HG03565 (cell line): ENCODE measurements at regions not wholly inside any gene's neighbourhood (a gene's known extent, or its start where the extent isn't known, plus 50 kb on each side); places are given as distances from the start of the nearest gene placed in this dataset.

Source experiments
- ATAC-seq: cut with Tn5 transposase; IDR thresholded peaks from one replicate; pipeline ENCODE4 v1.9.1; 2021; ENCODE audit warnings: mild to moderate bottlenecking, moderate library complexity; ENCODE audit not compliant: unreplicated experiment

DNA sequence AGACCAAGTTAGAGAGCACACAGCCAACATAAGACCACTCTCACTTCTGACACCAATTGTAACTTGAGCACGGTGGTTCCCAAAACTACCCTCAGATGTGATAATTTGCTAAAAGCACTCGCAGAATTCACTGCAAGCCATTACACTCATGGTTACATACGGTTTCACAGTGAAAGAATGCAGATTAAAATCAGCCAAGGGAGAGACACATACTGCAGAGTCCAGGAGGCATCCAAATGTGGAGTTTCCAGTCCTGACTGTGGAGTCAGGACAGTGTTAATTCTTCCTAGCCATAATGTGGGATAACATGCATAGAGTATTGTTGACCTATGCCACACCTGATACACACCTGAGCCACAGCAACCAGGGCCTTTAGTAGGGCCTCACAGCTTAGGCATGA lies 956.4 kb downstream of the NTRK3 start:
- no peak for ATAC-seq

DNA sequence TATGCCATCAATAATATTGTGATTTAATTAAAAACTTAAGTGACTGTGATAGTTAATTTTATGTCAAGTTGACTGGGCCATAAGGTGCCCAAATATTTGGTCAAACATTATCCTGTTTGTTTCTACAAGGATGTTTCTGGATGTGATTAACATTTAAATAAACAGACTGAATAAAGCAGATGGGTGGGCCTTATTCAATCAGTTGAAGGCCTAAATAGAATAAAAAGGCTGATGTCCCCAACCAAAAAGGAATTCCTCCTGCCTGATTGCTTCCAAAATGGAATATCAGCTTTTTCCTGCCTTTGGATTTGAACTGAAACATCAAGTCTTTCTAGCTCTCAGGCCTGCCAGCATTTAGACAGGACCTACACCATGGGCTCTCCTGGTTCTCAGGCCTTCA lies 961.7 kb downstream of the NTRK3 start:
- ATAC-seq, result no peak

DNA sequence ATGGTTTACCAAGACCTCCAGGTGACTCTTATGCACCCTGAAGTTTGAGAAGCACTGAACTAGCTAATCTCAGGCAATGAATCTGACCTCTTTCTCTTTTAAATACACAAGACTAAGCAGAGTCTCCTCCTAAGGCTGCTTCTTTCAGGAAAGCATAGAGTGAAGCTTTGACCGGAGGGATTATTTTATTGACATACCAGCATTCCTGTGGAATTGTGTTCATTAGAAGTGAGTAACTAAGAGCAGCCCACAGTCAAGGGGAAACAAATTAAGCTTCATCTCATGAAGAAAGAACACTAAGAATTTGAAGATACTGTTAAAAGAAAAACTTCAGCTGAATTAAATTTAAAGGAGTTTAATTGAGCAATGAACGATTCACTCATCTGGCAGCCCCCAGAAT lies 963.5 kb downstream of the NTRK3 start:
- no peak for ATAC-seq

DNA sequence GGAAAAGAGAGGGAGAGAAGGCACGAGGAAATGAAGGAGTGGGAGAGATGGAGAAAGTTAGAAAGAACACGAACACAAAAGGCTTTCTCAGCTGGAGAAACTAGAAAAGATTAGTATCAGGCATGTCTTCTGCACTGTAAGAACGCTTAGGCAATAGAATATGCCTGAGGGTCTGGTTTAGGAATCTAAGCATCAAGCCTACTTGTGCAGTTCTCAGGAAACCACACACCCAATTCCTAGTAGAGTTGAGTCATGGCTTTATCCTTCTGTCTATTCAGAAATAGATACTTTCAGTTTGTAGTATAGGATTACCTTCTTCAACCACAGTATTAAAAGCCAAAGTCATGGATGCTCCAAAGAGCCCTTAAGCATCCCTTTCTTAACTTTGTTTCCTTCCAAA lies 969.4 kb downstream of the NTRK3 start:
- no peak for ATAC-seq

DNA sequence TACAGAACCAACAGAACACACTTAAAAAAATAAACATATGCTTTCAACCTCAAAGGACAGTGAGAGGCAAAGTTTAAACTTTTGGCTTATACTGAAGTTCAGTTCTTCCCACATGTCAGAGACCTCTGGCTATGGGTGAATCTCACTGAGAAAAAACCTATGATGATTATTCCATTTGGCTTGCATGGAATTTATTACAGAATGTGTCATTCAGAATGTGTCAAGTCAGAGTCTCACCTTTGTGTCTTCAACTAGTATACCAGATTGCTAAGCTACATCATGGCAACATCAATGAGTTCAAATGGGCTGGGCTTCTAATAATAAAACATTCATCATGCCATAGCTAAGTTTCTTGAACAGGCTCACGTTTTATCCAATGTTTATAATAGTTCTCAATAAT lies 987.0 kb downstream of the NTRK3 start:
- no peak for ATAC-seq

DNA sequence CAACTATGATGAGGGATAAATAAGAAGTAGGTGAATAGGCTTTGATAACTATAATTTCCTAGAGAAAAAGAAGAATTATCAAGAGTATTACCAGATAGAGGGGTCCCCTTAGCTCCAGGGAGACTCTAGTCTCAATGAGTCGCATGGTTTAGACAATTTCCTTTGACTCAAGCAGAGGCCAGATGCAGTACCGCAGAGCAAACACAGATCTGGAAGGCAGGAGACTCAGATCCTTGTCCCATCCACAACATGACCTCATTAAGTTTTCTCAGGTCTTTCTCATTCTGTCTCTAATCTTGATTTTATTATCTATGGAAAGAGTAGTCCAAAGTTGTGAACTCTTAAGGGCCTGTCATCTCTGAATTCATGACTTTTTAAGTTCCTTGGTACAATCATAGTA lies 987.9 kb downstream of the NTRK3 start:
- ATAC-seq, result no peak

DNA sequence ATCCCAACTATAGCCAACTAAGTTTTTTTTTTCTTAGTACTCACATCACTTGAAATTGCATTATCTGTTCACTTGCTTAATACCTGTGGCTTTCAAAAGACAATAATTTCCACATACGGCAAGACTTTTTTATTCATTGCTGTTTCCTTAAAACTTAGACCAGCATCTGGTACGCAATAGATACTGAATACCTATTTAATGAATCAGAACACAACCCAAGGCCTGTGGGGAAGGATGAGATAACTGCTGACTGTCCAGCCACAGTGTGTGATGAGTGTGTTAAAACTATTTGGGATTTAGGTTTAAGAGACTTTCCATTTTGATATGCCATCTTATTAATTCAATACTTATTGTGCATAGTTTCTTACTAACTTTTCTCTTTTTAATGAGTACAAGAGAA lies 988.7 kb downstream of the NTRK3 start:
- ATAC-seq, result no peak

DNA sequence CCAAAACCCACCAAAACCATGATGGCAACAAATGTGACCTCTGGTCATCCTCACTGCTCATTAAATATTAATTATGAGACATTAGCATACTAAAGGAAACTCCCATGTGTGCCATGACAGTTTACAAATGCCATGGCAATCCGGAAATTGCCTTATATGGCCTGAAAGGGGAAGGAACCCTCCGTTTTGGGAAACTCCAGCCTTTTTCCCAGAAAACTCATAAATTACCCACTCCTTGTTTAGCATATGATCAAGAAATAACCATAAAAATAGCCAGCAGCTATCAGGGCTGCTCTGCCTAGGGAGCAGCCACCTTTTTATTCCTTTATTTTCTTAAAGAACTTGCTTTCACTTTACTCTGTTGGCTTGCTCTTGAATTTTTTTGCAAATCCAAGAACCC lies 992.7 kb downstream of the NTRK3 start:
- no peak for ATAC-seq

DNA sequence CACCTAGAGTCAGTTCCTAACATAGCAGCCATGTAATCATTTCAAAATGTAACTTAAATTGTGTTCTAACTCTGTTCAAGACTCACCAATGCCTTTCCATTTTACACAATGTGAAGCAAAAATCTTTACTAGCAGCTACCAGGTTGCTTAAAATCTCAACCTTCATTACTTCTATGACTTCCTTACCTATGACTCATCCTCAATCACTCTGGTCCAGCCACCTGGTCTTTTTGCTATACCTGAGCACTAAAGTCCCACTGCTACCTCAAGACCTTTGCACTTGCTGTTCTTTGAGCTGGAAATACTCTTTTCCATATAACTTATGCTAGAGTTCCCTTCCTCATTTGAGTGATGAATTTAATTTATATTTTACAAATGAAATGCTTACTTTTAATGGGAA lies 993.2 kb downstream of the NTRK3 start:
- ATAC-seq, result no peak

DNA sequence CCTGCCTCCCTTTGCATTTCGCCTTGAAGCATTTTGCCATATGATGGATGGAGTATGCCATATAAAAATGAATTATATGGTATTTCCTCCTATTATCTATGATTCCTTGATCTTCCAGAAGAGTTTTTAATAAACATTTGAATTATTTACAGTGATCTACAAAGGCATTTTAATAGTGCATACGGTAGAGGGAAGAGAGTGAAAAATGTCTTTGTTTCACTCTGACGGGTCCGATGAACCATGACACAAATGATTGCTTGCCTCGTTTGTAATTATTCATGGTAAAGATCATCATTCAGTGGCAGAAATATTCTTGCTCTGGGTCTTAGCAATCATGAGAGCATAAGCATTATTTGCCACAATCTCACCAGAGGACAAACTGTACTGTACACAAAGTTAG lies 1010.9 kb downstream of the NTRK3 start:
- no peak for ATAC-seq

DNA sequence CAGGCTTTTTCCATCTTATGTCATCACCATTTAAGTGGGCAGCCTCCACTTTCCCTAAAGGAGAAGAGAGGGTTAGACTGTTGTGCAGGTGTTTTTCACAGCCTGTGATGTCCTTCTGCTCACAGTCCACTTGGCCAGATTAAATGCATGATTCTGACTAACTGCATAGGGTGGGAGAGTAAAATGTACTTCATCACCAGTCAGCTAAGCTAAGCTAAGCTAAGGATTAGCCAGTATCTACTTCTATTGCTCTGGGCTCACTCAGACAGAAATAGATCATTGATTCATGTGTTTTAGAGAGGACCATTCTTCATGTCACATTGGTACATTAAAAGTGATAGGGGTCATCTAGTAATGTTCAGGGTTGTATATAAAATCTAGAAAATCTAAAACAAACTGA lies 1013.1 kb downstream of the NTRK3 start:
- ATAC-seq, result no peak

DNA sequence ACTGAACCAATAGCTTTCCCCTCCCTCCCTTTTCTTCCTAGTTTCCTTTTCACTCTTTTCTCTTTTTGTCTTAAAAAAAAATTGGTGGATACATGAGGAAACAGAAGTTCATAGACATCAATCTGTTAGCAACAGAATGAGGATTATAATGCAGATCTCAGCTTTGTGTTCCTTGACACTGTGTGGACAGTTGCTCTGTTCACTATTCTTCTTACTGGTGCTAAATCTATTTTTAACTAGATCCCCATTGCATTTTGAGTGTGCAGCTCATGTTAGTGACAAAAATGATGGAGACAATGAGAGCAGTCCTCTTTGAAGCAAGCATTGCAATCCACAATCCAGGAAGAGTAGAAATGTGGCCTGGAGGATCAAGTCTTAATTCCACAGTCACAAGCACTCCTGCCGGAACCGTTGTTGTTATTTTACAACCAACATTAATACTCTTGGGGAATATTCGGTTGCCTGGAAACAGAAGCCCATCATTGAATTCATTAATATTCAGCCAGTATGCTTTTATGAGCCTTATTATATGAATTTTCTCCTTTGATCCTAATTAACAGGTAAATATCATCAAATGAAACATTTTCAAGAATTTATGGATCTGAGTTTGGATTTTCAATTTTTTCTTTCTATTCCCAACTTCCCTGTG lies 1016.8 kb downstream of the NTRK3 start:
- ATAC-seq, result no peak

DNA sequence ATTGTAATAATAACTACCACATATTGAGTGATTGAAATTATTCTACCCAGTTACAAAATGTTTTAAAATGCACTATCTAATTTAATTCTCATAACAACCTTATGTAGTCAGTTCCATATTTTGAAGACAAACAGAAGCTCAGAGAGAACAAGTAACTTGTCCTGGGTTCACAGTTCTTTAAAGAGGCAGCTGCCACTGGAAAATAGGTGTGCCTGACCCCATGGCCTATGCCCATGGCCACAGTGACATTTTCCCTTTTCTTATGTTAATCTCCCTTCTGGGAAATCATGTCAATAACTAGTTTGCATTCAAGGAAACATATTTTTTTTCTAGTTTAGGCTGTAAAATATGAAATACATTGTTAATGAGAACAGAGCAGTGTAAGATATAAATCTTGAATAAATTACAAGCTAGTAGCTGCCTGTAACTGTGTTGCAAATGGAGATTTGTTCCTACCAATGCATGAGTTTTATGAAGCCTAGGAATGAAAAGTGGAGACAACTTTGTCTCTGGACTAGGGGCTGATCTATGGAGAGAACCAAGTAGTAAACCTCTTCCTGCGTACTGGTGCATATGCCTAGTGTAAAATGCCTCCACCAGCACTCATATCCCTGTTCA lies 1018.0 kb downstream of the NTRK3 start:
- ATAC-seq, result no peak

DNA sequence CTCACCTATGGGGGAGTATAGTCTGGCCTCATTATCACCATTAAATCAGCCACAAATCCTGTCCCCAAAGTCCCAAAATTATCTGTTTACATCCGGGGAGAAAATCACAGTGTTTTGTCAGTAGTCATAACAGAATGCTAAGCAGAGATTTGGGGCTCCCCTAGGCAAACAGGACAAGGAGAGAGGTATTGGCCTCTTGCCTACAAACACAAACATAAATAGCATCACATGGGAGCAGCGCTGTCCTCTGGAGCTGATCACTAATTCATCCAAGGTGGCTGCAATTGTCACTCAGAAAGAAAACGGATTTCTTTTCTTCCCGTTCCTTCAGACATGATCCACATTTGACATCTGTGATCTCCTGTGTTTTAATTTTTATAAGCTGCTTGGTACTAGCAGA lies 1028.1 kb downstream of the NTRK3 start:
- no peak for ATAC-seq

DNA sequence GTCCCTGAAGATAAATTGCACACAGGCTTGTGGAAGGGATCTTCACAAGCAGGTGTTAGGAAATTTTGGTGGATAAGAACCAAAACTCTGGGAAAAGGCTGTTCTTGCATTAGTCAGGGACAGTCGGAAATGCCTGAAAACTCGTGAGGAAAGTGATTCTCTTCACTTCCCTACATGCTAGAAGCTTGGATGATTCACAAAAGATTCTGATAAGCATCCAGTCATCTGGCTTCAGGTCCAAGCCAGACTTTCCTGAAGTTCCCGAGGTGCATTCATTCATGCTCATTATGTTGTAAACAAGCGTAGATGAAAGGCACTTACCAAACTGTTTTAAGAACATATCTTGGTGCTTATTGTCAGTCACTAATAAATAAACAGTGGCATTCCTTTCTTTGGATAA lies 1028.7 kb downstream of the NTRK3 start:
- ATAC-seq, result no peak

DNA sequence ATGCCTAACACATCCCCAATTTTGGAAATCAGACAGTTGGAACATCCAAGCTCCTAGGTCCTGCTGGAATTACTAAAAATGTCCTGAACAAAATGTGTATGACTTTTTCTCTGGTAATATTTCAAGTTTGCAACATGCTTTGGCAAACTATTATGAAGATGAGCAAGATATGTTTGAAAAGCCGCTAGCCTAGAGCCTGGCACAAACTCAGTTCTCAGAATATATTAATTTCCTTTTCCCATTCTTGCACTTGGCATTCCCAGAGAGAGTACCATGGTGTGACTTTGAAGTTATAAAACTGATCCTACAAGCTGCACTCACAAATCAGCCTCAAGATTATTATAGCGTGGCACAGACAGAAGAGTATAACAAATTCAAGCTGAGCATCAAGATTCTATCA lies 1031.1 kb downstream of the NTRK3 start:
- ATAC-seq, result no peak

DNA sequence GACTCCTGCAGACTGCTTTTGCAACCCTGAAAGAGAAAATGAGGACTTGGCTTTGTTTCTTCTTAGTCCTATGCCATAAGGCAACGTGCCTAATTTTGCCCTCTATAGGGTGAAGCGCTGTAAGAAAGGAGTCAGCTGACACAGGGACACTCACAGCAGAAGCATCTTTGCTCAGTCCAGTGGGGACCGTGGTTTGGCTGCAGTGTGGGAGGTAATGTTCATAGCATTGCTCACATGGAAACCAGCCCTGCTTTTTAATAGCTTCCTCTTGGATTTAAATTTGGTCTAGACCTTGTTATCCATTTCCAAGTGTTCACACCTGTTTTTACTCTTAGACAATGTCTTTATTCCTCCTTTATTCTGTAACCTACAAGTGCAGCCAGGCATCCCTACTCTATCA lies 1032.1 kb downstream of the NTRK3 start:
- no peak for ATAC-seq

DNA sequence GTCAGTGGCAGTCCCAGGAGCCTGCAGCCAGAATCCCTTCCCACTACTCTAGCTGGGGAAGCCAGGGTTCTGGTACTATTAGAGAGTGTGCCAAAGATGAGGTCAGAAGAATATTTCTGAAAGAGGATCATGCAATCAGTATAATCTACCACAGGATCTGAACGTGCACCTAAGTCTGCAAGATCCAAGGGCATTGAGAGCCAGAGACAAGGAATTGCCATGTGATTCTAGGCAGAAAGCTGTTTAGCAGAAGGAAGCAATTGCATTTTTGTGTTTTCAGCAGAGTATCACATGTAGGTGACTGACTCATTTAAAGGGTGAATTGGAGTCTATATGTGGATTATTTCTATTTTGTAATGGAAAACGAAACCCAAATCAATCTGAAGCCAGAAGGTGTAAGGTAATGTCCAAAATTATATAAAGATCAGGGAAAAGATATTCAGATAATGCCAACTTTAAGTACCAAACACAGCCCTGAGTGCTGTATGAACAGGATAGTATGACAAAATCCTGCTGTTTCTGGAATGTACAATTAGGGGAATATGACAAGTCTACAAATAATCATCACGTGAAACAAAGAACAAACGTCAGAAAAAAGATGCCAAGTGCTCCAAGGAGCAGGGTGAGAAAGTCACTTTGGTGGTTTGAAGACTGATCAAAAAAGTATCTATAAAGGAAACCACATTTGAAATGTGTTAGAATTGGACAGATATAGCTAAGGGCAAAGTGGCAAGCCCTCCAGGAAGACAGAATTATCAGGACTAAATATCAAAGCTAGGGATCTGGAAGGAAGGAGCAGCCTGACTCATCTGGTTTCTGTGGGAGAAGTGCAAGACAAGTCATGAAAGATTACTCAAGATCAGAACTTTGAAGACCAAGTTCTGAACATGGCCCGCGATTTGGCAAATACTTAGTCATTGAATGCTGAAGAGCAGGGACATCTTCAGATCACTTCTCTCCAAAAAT lies 1036.6 kb downstream of the NTRK3 start:
- no peak for ATAC-seq

DNA sequence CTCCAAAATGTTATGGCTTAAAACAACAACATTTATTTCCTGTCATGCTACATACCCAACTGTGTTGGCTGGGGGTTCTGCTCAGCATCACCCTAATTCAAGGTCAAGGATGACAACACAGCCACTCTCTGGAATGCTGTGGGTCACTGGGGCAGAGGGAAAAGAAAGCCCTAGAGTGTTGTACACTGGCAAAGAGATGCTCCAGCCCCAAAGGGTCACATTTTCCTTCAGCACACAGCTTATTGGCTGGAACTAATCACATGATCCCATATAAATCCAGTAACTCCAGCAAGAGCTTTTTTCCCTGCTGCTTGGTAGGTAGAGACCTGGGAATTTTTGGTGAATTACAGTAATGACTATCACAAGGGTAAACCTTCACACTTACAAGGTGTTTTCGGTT lies 1041.4 kb downstream of the NTRK3 start:
- no peak for ATAC-seq

DNA sequence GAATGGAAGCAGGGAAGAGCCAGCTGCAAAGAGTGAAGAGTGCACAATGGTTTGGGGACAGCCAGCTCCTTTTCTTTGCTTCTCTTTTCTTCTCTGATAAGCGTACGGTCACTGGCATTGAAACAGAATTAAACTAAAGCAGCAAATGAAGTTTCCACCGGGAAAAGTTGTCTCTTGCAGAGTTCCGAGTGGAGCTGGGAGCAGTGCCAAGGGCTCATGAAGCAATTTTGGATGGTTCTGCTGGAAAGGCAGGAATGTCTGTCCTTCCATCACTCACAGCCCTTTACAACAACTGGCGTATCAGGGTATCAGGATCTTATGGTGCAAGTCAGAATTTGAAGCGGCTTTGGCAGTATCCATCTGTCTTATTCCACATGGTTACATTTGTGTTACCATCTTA lies 1042.9 kb downstream of the NTRK3 start:
- no peak for ATAC-seq

DNA sequence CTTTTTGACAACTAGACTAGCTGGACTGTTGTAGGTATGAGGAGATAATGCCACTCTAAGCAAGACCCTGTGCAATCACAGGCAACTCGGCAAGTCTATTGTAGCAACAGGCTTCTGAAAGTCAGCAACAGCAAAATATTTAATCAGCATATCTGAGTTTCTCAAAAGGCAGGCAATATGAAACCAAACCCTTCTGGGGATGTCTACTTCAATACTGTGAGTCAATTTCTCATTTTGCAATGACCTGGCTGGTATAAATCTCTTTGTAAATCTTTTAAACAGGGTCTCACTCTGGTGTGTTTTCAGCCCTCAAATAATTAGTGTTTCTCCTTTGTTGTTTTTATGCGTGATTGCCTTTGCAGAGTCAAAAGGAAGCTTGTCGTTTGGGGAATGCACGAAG lies 1044.5 kb downstream of the NTRK3 start:
- ATAC-seq, result no peak

DNA sequence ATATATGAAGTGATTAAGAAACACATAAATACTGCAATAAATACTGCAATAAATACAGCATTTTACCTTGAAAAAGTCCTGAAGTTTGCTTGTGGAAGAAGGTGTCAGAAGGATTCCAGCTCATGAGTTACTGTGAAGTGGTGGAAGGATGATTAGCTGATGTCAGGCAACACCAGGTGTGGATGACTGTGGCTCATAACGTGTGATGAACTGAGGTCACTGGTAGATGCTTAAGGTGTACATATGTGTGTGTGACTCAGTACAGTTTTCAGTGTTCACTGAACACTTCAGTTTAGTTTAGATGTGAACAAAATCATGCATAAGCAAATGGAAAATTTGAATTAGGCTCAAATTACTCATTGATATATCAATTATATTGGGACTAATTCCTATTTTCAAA lies 1045.0 kb downstream of the NTRK3 start:
- ATAC-seq, result no peak
